GM18526 (cell line): ENCODE measurements at regions not wholly inside any gene's neighbourhood (a gene's known extent, or its start where the extent isn't known, plus 50 kb on each side); places are given as distances from the start of the nearest gene placed in this dataset.

ENCODE experiments used
- POLR2A ChIP-seq: IDR thresholded peaks from 3 replicates; pipeline ENCODE4 v1.6.1; 2011; ENCODE audit not compliant: insufficient read length; ENCODE audit errors: extremely low read depth

DNA sequence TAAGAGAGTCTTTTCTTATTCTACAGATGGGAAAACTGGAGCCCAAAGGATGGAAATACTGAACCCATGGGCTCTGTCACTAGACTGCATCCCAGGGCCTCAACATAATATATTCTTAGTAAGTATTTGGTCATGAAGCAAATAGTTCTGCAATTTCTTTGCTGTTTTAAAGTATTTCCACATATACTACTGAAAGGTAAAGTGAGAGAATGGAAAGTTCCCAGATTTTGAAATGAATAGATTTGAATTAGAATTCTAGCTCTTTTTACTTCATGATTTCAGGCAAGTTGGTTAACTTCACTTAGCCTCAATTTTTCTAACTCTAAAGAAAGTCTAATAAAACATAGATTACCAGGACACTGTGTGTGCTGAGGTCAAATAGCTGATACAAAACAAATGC lies 95.6 kb upstream of the FGGY start:
- no peak for TF ChIP-seq POLR2A

DNA sequence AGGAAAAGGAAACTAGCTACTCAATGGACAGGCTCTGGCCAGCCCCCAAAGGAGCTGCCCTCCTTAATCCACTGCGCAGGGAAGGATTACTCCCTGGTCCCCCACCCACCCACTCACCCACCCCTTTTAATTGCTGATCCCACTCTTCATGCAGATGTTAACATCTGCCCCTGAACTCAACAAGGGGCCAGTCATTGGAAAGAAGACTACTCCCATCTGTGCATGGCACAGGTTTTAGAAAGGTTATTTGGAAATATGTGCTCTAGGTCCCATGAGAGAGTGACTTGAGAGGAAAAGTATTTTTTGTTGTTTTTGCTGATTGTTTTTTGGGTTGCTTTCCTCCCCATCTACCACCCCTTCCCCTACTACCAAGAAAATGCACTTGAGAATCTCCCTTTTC lies 94.4 kb upstream of the FGGY start:
- no peak for TF ChIP-seq POLR2A

GRCh38 chr1:59204001-59204400 lies 92.9 kb upstream of the FGGY start:
- no peak for TF ChIP-seq POLR2A

DNA sequence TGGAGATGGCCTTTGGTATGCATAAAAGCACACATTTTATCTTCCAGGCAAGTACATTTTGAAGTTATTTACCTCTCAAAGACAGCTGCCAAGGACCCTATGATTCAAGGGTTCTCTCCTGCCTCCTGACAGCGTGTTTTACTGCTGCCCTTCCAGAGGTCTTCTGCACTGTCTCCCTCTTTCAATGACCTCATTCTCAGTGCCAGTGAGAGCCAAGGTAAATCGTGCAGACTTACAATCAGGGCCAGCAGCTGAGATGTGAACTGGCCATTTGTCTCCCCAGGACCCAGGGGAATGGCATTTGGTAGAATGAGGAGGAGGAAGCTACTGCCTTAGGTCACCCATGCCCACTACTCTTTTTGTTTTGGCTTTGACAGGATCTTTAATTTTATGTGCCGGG lies 84.2 kb upstream of the FGGY start:
- TF ChIP-seq POLR2A = no peak

DNA sequence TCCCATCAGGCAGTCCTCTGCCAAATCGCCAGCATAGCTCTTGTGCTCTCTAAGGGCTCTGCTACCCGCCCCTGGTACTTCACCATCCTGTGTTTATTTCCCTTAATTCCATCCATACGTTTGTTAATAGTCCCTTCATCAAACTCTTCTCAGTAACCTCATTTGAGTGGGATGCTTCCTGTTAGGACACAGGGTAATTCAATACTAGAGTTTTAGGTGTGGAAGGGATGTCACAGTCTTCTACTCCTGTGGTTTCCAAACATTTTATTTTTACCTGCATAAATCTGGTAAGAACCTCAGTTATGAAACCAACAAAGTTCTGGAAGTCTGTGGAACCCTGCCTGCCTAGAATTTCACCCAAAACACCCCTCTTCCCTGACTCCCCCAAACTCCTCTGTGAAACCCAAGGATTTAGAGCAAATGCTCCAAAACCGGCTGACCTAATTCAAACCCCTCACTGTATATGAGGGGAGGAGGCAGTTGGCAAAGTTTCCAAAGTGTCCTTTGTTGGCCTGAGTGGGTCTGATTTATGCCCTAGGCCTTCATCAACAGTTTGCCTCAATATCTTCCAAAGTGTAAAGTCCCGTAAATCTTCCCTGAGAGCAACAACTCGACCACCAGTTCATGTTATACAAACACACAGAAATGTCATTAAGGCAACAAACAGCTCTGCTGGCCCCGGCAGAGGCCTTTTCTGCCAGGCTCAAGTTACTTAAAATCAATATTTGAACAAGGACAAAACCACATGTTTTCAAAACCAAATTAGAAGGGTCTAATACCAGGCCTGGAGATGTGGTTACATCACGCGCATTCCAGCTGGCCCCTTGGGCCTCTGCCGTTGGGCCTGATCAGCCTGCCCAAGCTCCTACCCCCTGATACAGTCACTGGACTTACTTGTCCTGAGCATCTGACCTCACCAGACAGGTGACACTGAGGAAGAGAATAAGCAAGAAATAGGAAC lies 82.4 kb upstream of the FGGY start:
- no peak for TF ChIP-seq POLR2A

- TF ChIP-seq POLR2A = no peak
Observed at GRCh38 chr1:59215766-59216291, 81.1 kb upstream of the FGGY start.

DNA sequence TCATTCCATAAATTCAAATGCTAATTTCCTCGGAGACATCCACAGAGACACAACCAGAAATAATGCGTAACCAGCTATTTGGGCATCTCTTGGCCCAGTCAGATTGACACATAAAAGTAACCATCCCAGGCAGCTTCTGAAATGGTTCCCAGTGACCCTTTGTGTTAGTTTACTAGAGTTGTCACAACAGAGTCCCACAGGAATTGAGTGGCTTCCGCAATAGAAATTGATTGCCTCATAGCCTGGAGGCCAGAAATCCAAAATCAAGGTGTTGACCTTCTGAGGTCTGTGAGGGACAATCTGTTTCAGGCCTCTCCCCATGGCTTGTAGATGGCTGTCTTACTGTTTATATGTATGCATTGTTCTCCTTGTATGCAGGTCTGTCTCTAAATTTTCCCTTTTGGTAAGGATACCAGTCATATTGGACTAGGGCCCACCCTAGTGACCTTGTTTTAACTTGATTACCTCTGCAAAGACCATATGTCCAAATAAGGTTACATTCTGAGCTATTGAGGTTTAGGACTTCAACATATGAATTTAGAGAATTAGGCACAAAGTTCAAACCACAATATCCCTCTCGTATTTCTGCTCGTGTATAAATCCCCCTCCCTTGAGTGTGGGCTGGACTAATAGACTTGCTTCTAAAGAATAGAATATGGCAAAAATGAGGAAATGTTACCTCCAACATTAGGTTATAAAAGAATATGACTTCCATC lies 78.2 kb upstream of the FGGY start:
- TF ChIP-seq POLR2A = no peak

DNA sequence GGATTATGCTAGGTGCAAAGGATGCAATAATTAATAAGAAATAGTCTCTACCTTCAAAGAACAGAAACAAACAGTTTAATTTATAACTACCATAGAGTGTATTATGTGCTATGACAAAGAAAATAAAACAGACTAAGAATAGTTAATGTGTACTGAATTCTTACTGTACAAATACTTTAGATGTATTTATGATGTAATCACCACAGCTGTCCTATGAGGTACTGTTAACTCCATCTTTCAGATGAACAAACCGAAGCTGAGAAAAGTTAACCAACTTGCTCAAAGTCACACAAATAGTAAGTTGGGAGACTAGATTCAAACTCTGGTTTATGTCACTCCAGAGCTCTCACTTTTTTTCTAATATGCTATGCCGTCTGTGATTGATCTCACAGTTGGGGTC lies 77.0 kb upstream of the FGGY start:
- no peak for TF ChIP-seq POLR2A

DNA sequence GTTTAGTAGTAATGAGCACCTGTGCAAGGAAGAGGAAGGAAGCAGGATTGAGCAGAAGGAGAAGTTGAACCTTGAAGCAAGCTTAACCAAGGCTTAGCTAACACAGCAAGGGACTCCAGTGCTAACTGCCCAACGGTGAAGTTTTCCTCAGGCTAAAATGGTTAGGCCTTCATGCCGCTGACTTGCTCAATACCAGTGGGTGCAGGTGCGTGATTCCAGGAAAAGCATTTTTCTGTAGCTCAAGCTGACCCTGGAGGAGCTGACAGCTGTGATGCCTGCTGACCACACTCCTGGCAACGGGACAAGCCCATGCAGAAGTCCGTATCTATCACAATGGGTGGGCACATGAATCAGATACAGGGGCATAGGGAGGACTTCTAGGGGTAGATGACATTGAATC lies 76.5 kb upstream of the FGGY start:
- TF ChIP-seq POLR2A = no peak

DNA sequence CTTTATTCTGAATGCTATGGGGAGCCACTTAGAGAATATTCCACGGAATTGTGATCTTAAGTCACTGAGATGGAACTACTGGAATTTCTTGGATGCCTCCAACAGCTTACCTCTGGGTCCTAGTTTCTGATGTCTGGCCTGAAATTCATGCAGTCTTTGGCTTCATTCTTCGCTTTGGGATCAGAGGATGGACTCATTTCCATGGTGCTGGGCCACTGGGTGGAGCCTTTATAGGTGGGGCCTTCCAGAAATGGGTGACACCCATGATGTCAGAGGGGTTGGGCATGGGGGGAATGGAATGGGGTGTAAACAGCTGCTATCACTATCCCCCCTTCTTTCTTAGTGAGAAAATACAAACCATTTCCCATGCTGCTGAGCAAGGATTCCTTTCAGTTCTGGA lies 73.7 kb upstream of the FGGY start:
- no peak for TF ChIP-seq POLR2A

- TF ChIP-seq POLR2A = no peak
Observed at GRCh38 chr1:59223989-59224634, 72.8 kb upstream of the FGGY start.

DNA sequence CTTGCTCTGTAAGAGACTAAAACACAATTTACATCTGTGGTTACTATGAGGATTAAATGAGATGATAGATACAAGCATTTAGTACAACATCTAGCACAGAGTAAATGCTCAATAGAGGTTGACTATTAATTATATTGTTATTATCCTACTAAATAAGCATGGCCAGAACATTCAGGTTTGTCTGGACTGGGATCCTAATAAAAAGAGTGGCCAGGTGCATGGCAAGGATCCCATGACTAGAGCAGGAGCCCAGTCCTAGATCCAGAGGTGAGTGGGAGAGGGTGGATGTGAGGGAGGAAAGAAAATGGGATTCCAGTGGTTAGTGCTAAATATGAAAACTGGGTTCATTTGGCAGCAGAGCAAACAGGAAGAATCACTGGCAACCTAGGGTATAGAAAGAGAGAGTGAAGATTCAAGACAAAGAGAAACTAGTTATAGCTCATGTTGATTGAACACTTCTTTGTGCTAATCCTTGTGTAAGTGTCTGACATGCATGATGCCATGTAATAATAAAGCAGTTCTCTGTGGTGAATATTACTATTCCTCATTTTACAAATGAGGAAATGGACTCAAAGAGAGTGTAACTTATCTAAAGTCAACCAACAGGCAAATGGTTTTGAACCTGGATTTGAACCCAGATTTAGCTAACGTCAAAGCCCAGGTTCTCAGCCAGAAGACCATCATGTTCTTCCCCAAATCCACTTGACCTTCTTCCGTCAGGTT lies 71.1 kb upstream of the FGGY start:
- no peak for TF ChIP-seq POLR2A

DNA sequence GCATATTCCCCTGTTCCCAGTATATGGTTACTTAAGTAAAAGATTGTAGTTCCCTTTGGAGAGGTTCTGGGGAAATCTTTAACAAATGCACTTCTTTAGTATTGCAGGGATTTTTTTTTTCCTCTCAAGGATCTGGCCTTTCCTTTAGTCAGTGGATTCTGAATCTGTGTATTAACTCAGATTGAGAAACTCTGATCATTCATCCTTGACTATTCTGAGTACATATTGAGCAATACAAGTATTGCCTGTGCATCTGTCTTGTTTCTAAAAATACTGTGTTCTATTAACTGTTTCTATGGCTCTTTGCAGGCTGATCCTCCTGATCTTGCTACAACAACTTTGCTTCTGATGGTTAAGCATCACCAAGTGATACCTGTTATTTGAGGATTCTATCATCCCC lies 67.8 kb upstream of the FGGY start:
- TF ChIP-seq POLR2A = no peak

- TF ChIP-seq POLR2A = no peak
Observed at GRCh38 chr1:59230622-59231021, 66.3 kb upstream of the FGGY start.

DNA sequence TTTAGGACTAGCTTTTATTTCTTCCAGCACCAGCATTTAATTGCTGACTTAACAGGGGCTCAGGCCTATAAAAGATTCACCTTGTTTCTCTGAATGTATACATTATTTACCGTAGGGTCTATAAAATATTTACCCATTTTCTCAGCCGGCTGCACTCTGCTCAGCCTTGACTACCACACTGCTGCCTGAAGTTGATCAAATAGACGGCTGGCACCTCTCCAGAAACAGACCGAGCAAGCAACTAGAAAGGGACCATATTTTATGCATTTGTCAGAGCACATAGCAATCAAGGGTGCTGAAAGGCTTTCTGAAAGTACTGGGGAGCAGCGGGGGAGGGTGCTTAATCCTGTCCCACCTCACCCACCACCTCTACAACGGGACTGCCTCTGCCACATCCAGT lies 64.7 kb upstream of the FGGY start:
- no peak for TF ChIP-seq POLR2A

GRCh38 chr1:59233444-59233843 lies 63.5 kb upstream of the FGGY start:
- TF ChIP-seq POLR2A = no peak
